ENCODE measurements at regions not wholly inside any gene's neighbourhood (a gene's known extent, or its start where the extent isn't known, plus 50 kb on each side); places are given as distances from the start of the nearest gene placed in this dataset.

- no peaks in the 10 kb centered on the region for H3K9me3 Mint-ChIP-seq
- H3K27ac Mint-ChIP-seq, result peak overlapping the region in 1 of 3 experiments; percentile 18
- no peaks in the 10 kb centered on the region for H3K36me3 Mint-ChIP-seq (ENCODE audit: low read depth)
- peaks cover 16% of the 10 kb centered on the region for H3K27me3 Mint-ChIP-seq (ENCODE audit: low read depth)
- peaks cover 5% of the 10 kb centered on the region for H3K4me1 Mint-ChIP-seq
- TF ChIP-seq CTCF (IDR thresholded peaks at IDR 0.05; ENCODE audit: unreplicated experiment in 3 of 3), result no peak
- no peak overlapping the region for H3K4me3 Mint-ChIP-seq
Measured at GRCh38 chr2:18496516-18496915, 63.9 kb downstream of the RDH14 start.

DNA sequence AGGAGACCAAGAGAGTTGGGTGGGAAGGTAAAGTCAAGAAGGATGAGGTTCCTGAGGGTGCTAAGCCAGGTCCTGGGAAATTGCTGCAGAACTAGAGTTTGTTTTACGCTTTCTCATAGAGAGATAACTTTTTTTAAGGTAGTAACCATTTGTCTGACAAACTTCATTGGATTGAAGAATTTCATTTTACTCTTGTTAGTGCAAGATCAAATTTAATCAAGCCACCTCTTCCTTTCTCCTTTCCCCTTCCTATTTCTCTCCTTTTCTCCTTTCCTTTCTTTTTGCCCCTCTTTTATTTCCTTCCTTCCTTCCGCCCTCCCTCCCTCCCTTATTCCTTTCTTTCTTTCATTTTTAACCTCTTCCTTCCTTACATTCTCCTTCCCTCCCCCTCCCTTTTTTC lies 65.4 kb downstream of the RDH14 start:
- no peak for TF ChIP-seq CTCF (IDR thresholded peaks at IDR 0.05; ENCODE audit: unreplicated experiment in 3 of 3)
- Mint-ChIP-seq H3K27me3 (ENCODE audit: low read depth) (peaks cover 16% of the 10 kb centered on the region), H3K36me3 (ENCODE audit: low read depth) (no peaks in the 10 kb centered on the region), H3K4me3 (no peak overlapping the region), H3K4me1 (peaks cover 5% of the 10 kb centered on the region), H3K9me3 (no peaks in the 10 kb centered on the region), H3K27ac (no peak overlapping the region)

DNA sequence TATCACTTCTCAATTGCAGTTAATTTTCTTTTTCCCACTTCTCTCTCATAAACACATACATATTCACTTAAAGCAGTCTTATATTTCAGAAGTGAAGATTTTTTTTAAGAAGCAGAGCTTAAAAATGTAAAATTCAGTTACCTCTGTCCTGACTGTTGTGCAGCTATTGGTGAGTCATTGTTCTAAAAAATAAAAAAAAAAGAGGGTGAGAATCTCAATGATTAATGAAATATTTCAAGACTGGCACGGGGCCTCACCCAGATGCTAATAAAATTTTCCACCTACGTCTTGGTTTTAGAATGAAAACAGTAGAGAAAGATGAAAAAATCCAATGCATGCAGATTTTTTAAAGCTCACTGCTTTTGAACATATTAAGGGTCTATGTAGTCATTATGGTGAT lies 67.7 kb downstream of the RDH14 start:
- no peaks in the 10 kb centered on the region for H3K36me3 Mint-ChIP-seq (ENCODE audit: low read depth)
- no peak overlapping the region for H3K4me3 Mint-ChIP-seq
- H3K27me3 Mint-ChIP-seq (ENCODE audit: low read depth), result peaks cover 16% of the 10 kb centered on the region
- H3K9me3 Mint-ChIP-seq, result no peaks in the 10 kb centered on the region
- peaks cover 5% of the 10 kb centered on the region for H3K4me1 Mint-ChIP-seq
- H3K27ac Mint-ChIP-seq, result no peak overlapping the region
- no peak for TF ChIP-seq CTCF (IDR thresholded peaks at IDR 0.05; ENCODE audit: unreplicated experiment in 3 of 3)

- Mint-ChIP-seq H3K4me1 (peaks cover 1% of the 10 kb centered on the region), H3K36me3 (ENCODE audit: low read depth) (no peaks in the 10 kb centered on the region), H3K9me3 (no peaks in the 10 kb centered on the region), H3K27me3 (ENCODE audit: low read depth) (peaks cover 16% of the 10 kb centered on the region), H3K4me3 (no peak overlapping the region), H3K27ac (no peak overlapping the region)
- TF ChIP-seq CTCF (IDR thresholded peaks at IDR 0.05; ENCODE audit: unreplicated experiment in 3 of 3), result no peak
Measured at GRCh38 chr2:18491577-18491976, 68.9 kb downstream of the RDH14 start.

- no peaks in the 10 kb centered on the region for H3K36me3 Mint-ChIP-seq (ENCODE audit: low read depth)
- no peaks in the 10 kb centered on the region for H3K4me1 Mint-ChIP-seq
- no peak for TF ChIP-seq CTCF (IDR thresholded peaks at IDR 0.05; ENCODE audit: unreplicated experiment in 3 of 3)
- H3K27me3 Mint-ChIP-seq (ENCODE audit: low read depth), result peaks cover 15% of the 10 kb centered on the region
- H3K4me3 Mint-ChIP-seq, result no peak overlapping the region
- H3K27ac Mint-ChIP-seq, result no peak overlapping the region
- H3K9me3 Mint-ChIP-seq, result no peaks in the 10 kb centered on the region
Measured at GRCh38 chr2:18490901-18491300, 69.6 kb downstream of the RDH14 start.

DNA sequence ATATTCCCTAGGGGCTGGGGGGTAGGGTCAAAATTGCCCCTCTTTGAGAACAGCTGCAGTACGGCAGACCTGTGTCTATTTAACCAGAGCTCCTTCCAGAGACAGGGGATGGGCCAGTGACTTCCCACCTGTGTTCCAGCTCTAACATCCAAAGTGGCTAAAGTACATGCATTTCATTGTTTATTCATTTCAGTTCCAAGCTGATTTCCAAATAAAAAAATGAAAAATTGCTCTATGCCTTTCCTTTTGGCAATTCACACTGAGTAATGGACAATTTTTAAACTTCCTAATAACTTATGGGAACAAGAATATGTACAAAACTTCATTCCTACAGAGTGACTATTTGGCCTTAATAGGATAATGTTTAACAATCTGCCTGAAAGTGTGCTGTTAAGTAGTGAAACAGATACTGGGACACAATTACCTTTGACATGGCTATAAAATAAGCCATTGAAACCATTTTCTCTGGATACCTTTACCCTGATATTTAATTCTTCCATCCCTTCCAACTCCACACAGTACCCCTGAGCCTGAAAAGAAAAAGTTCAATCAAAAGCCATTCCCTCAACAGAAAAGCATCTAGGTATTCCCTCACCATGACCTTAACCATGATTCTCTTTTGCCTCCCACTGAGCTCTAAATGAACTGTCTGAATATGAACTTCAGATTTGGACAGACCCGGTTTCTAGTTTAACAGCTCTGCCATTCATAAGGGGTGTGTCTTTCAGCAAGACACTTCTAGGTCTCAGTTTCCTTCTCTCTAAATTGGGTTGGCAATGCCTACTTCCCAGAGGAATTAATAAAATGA lies 73.1 kb downstream of the RDH14 start:
- H3K27me3 Mint-ChIP-seq (ENCODE audit: low read depth), result peaks cover 8% of the 10 kb centered on the region
- H3K4me3 Mint-ChIP-seq, result no peak overlapping the region
- H3K4me1 Mint-ChIP-seq, result no peaks in the 10 kb centered on the region
- no peaks in the 10 kb centered on the region for H3K9me3 Mint-ChIP-seq
- H3K27ac Mint-ChIP-seq, result no peak overlapping the region
- TF ChIP-seq CTCF (IDR thresholded peaks at IDR 0.05; ENCODE audit: unreplicated experiment in 3 of 3), result no peak
- no peaks in the 10 kb centered on the region for H3K36me3 Mint-ChIP-seq (ENCODE audit: low read depth)
